A673 (cell line): ENCODE measurements at regions not wholly inside any gene's neighbourhood (a gene's known extent, or its start where the extent isn't known, plus 50 kb on each side); places are given as distances from the start of the nearest gene placed in this dataset.

Source experiments
- BruUV-seq: library from RNA; stranded (reverse); fragments of 400-500 nt; replicated peaks from 2 replicates; lab custom pipeline; 2021; lab: Mats Ljungman, UMichigan
- CTCF ChIA-PET: fragments of 300-600 bp; sonication (Branson Sonifier 250); formaldehyde crosslinking; loops from one replicate; lab custom pipeline; 2022; ENCODE audit warnings: antibody characterized with exemption; lab: Charles Lee
- POLR2A ChIA-PET: fragments of 300-600 bp; sonication (Branson Sonifier 250); formaldehyde crosslinking; loops from one replicate; lab custom pipeline; 2022; ENCODE audit warnings: antibody characterized with exemption; ENCODE audit not compliant: low non-redundant PET; lab: Charles Lee
- DNase-seq: peaks from one replicate; pipeline ENCODE4 v3.0.0-alpha.2; 2015; ENCODE audit warnings: low spot score
- H3K27ac ChIP-seq: fragments of 200-600 bp; sonication (generic); 2 replicates; pipeline ENCODE4 v1.5.1; 2016; ENCODE audit warnings: mixed run types, low read depth, mild to moderate bottlenecking, mixed read lengths, antibody characterized with exemption, low read length; ENCODE audit not compliant: poor library complexity, severe bottlenecking
- H3K27me3 ChIP-seq: fragments of 200-600 bp; sonication (generic); replicated peaks from 2 replicates; pipeline ENCODE4 v1.6.1; 2017; ENCODE audit warnings: mixed run types, low read depth, mild to moderate bottlenecking, mixed read lengths, antibody characterized with exemption, low read length; ENCODE audit not compliant: insufficient read depth, poor library complexity
- H3K36me3 ChIP-seq: fragments of 200-600 bp; sonication (generic); 2 replicates; pipeline ENCODE4 v1.6.1; 2016; ENCODE audit warnings: mixed run types, mild to moderate bottlenecking, mixed read lengths, antibody characterized with exemption, low read length; ENCODE audit not compliant: insufficient read depth, poor library complexity, severe bottlenecking
- H3K4me1 ChIP-seq: fragments of 200-600 bp; sonication (generic); 2 replicates; pipeline ENCODE4 v1.6.1; 2017; ENCODE audit warnings: mixed run types, mild to moderate bottlenecking, mixed read lengths, antibody characterized with exemption, low read length; ENCODE audit not compliant: insufficient read depth, poor library complexity, severe bottlenecking
- H3K4me3 ChIP-seq: fragments of 200-600 bp; sonication (generic); 2 replicates; pipeline ENCODE4 v1.5.1; 2016; ENCODE audit warnings: low read depth, mixed run types, mild to moderate bottlenecking, mixed read lengths, low read length; ENCODE audit not compliant: poor library complexity, severe bottlenecking
- H3K9me3 ChIP-seq: fragments of 200-600 bp; sonication (generic); 2 replicates; pipeline ENCODE4 v1.6.1; 2016; ENCODE audit warnings: mixed run types, low read depth, mild to moderate bottlenecking, mixed read lengths, antibody characterized with exemption, low read length; ENCODE audit not compliant: poor library complexity, severe bottlenecking
- EZH2 ChIP-seq: fragments of 200-600 bp; sonication (generic); IDR thresholded peaks from 2 replicates; pipeline ENCODE4 v1.6.1; 2017; ENCODE audit warnings: borderline replicate concordance, low read depth, mild to moderate bottlenecking, mixed read lengths, antibody characterized with exemption, low read length; ENCODE audit not compliant: poor library complexity, severe bottlenecking
- intact Hi-C: fragments of 100-400 bp; cut with micrococcal nuclease; formaldehyde crosslinking; loops from one replicate; pipeline ENCODE4 v1.10.0; 2022; ENCODE audit not compliant: unreplicated experiment
- TF ChIP-seq, protein P1 (sequence below): fragments of 300-800, 200-600 bp; sonication (generic); conservative IDR thresholded peaks from 2 replicates; pipeline ENCODE4 v1.5.1; 2017; ENCODE audit warnings: low read depth, mild to moderate bottlenecking, antibody characterized with exemption, low read length, moderate library complexity, mixed read lengths

DNA sequence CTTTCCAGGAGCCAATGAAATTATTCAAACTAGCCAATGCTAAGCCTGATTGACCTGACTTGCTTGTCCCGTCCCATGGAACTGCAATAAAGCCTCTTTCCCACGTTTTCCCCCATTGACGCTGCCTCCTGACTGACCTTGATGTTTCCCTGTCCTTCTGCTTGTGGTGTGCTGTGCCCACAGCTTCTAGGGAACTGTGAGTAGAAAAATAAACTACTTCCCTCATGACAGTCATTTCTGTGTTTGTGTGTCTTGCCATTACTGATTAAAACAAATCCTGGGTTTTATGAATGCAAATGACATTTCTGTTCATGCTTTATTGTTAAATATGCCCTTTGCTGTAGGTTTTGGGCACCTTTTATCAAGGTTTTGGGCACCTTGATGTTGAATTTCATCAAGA is 91.3 kb upstream of the ABI1 start:
- ChIA-PET POLR2A (no interaction called here), CTCF (no interaction called here)
- DNase-seq, result no peak
- H3K36me3 ChIP-seq, result no peaks in the 10 kb centered on the region
- intact Hi-C loops, result no loop called here
- no TSS peak for BruUV-seq
- no peak for TF ChIP-seq EZH2
- TF ChIP-seq, protein P1, sequence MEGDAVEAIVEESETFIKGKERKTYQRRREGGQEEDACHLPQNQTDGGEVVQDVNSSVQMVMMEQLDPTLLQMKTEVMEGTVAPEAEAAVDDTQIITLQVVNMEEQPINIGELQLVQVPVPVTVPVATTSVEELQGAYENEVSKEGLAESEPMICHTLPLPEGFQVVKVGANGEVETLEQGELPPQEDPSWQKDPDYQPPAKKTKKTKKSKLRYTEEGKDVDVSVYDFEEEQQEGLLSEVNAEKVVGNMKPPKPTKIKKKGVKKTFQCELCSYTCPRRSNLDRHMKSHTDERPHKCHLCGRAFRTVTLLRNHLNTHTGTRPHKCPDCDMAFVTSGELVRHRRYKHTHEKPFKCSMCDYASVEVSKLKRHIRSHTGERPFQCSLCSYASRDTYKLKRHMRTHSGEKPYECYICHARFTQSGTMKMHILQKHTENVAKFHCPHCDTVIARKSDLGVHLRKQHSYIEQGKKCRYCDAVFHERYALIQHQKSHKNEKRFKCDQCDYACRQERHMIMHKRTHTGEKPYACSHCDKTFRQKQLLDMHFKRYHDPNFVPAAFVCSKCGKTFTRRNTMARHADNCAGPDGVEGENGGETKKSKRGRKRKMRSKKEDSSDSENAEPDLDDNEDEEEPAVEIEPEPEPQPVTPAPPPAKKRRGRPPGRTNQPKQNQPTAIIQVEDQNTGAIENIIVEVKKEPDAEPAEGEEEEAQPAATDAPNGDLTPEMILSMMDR, result no peak
- no peaks in the 10 kb centered on the region for H3K4me1 ChIP-seq
- H3K27me3 ChIP-seq, result no peaks in the 10 kb centered on the region
- H3K9me3 ChIP-seq, result peaks cover 6% of the 10 kb centered on the region
- H3K4me3 ChIP-seq, result no peak overlapping the region
- no peak overlapping the region for H3K27ac ChIP-seq

DNA sequence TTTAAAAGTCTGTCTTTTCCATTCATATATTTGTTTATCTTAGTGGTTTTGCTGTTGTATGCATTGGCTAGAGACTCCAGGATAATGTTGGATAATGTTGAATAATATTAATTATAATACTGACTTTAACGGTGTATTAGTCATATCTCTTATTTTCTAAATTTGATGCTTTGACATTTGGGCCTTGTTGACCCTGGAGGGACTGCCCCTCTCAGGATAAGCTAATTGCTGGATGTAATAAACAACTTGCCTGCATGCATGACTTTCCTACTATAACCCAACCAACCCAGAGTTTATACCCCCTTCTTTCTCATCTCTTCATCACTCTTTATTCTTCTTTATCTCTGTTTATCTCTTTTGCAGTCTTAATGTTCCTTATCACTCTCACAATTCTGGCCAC is 90.9 kb upstream of the ABI1 start:
- intact Hi-C loops, result no loop called here
- ChIA-PET CTCF (no interaction called here), POLR2A (no interaction called here)
- no peak overlapping the region for H3K27ac ChIP-seq
- no peaks in the 10 kb centered on the region for H3K4me1 ChIP-seq
- H3K36me3 ChIP-seq, result no peaks in the 10 kb centered on the region
- no peaks in the 10 kb centered on the region for H3K27me3 ChIP-seq
- TF ChIP-seq, protein P1, result no peak
- no peak for TF ChIP-seq EZH2
- no TSS peak for BruUV-seq
- no peak for DNase-seq
- H3K9me3 ChIP-seq, result peaks cover 6% of the 10 kb centered on the region
- no peak overlapping the region for H3K4me3 ChIP-seq

DNA sequence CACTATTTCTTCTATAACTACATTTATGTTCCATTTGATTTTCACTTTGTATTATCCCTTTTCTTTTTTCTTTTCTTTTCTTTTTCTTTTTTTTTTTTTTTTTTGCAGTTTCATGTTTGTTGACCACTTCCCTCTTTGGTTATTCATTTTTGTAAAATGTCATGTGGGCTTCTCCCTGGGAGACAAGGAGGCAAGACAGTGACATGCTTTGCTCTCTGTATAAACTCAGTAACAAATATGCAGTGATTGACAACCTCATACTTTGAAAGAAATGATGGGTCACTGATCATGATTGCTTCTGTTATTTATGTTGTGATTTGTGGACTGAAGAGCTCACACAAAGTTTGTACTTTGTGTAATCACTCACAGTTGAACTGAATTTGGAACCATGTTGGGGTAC is 90.2 kb upstream of the ABI1 start:
- Histone ChIP-seq H3K4me1 (no peaks in the 10 kb centered on the region), H3K36me3 (no peaks in the 10 kb centered on the region), H3K27ac (no peak overlapping the region), H3K4me3 (no peak overlapping the region), H3K9me3 (peaks cover 6% of the 10 kb centered on the region), H3K27me3 (no peaks in the 10 kb centered on the region)
- BruUV-seq, result no TSS peak
- no peak for TF ChIP-seq EZH2
- TF ChIP-seq, protein P1, result no peak
- POLR2A ChIA-PET, result no interaction called here
- DNase-seq, result no peak
- intact Hi-C loops, result no loop called here
- CTCF ChIA-PET, result no interaction called here
